ENCODE measurements at regions not wholly inside any gene's neighbourhood (a gene's known extent, or its start where the extent isn't known, plus 50 kb on each side); places are given as distances from the start of the nearest gene placed in this dataset.

GRCh38 chr11:82556210-82556609 is 177.5 kb downstream of the FAM181B start:
- TF ChIP-seq EZH2 (IDR thresholded peaks at IDR 0.05; ENCODE audit: low read length, unreplicated experiment) (no peak), CTCF (conservative IDR thresholded peaks at IDR 0.05; ENCODE audit: low read depth, low read length) (no peak), EZH2phosphoT487 (IDR thresholded peaks at IDR 0.05; ENCODE audit: borderline replicate concordance, low read length) (no peak)

GRCh38 chr11:82546661-82547557 is 186.8 kb downstream of the FAM181B start:
- no peaks in the 10 kb centered on the region for H3F3A ChIP-seq (ENCODE audit: low read length, unreplicated experiment)
- H3K9ac ChIP-seq (ENCODE audit: low read length), result no peak overlapping the region
- no peaks in the 10 kb centered on the region for H3K9me2 ChIP-seq (replicated peaks; ENCODE audit: low read length)
- BruUV-seq (replicated peaks), result no TSS peak
- H3K4me1 ChIP-seq (ENCODE audit: insufficient read depth, low read length), result no peaks in the 10 kb centered on the region
- H3K27ac ChIP-seq (ENCODE audit: low read length), result no peak overlapping the region
- H3K36me3 ChIP-seq (ENCODE audit: low read depth, low read length), result no peaks in the 10 kb centered on the region
- ChIA-PET POLR2A (ENCODE audit: unreplicated experiment) (no interaction called here), CTCF (no interaction called here)
- H3K4me2 ChIP-seq (ENCODE audit: low read length), result no peak overlapping the region
- H3K9me3 ChIP-seq (ENCODE audit: low read length), result no peaks in the 10 kb centered on the region
- TF ChIP-seq EZH2phosphoT487 (IDR thresholded peaks at IDR 0.05; ENCODE audit: borderline replicate concordance, low read length) (no peak), EZH2 (IDR thresholded peaks at IDR 0.05; ENCODE audit: low read length, unreplicated experiment) (no peak), CTCF (conservative IDR thresholded peaks at IDR 0.05; ENCODE audit: low read depth, low read length) (no peak)
- H3K4me3 ChIP-seq (ENCODE audit: low read length), result no peak overlapping the region
- H4K20me1 ChIP-seq (ENCODE audit: low read length), result no peaks in the 10 kb centered on the region
- ATAC-seq (no peak), DNase-seq (no peak)
- intact Hi-C loops (cut with micrococcal nuclease), result no loop called here
- H3K79me2 ChIP-seq (ENCODE audit: low read length), result no peaks in the 10 kb centered on the region
- 0 out of 2 replicates have a peak, but pooled peaks cover 4% of the 10 kb centered on the region for H3K27me3 ChIP-seq (ENCODE audit: low read length)
- H2AFZ ChIP-seq (ENCODE audit: low read length), result no peak overlapping the region

More at GRCh38 chr11:82556210-82556609, 177.5 kb downstream of the FAM181B start:
- ATAC-seq, result no peak
- H3K4me2 ChIP-seq (ENCODE audit: low read length), result no peak overlapping the region
- no peaks in the 10 kb centered on the region for H4K20me1 ChIP-seq (ENCODE audit: low read length)
- no TSS peak for BruUV-seq (replicated peaks)
- H3K27ac ChIP-seq (ENCODE audit: low read length), result no peak overlapping the region
- ChIA-PET CTCF (no interaction called here), POLR2A (ENCODE audit: unreplicated experiment) (no interaction called here)
- no peaks in the 10 kb centered on the region for H3K36me3 ChIP-seq (ENCODE audit: low read depth, low read length)
- H3K4me3 ChIP-seq (ENCODE audit: low read length), result no peak overlapping the region
- H3K27me3 ChIP-seq (ENCODE audit: low read length), result 0 out of 2 replicates have a peak, but pooled peaks cover 6% of the 10 kb centered on the region
- H3K4me1 ChIP-seq (ENCODE audit: insufficient read depth, low read length), result no peaks in the 10 kb centered on the region
- no peaks in the 10 kb centered on the region for H3K9me2 ChIP-seq (replicated peaks; ENCODE audit: low read length)
- intact Hi-C loops (cut with micrococcal nuclease), result no loop called here
- DNase-seq, result no peak
- H3K9me3 ChIP-seq (ENCODE audit: low read length), result no peaks in the 10 kb centered on the region
- no peak overlapping the region for H2AFZ ChIP-seq (ENCODE audit: low read length)
- no peak overlapping the region for H3K9ac ChIP-seq (ENCODE audit: low read length)
- H3K79me2 ChIP-seq (ENCODE audit: low read length), result no peaks in the 10 kb centered on the region
- no peaks in the 10 kb centered on the region for H3F3A ChIP-seq (ENCODE audit: low read length, unreplicated experiment)

GRCh38 chr11:82539669-82540068 is 194.0 kb downstream of the FAM181B start:
- Histone ChIP-seq H3K27me3 (ENCODE audit: low read length) (0 out of 2 replicates have a peak, but pooled peaks cover 4% of the 10 kb centered on the region), H4K20me1 (ENCODE audit: low read length) (no peaks in the 10 kb centered on the region), H2AFZ (ENCODE audit: low read length) (no peak overlapping the region), H3K4me1 (ENCODE audit: insufficient read depth, low read length) (no peaks in the 10 kb centered on the region), H3K9me2 (replicated peaks; ENCODE audit: low read length) (no peaks in the 10 kb centered on the region), H3K27ac (ENCODE audit: low read length) (no peak overlapping the region), H3K9ac (ENCODE audit: low read length) (no peak overlapping the region), H3K4me2 (ENCODE audit: low read length) (no peak overlapping the region), H3K36me3 (ENCODE audit: low read depth, low read length) (no peaks in the 10 kb centered on the region), H3K79me2 (ENCODE audit: low read length) (no peaks in the 10 kb centered on the region), H3F3A (ENCODE audit: low read length, unreplicated experiment) (no peaks in the 10 kb centered on the region), H3K4me3 (ENCODE audit: low read length) (no peak overlapping the region), H3K9me3 (ENCODE audit: low read length) (no peaks in the 10 kb centered on the region)
- ATAC-seq, result no peak
- CTCF ChIA-PET, result no interaction called here
- DNase-seq, result no peak
- intact Hi-C loops (cut with micrococcal nuclease), result no loop called here
- no TSS peak for BruUV-seq (replicated peaks)
- POLR2A ChIA-PET (ENCODE audit: unreplicated experiment), result no interaction called here
- TF ChIP-seq EZH2phosphoT487 (IDR thresholded peaks at IDR 0.05; ENCODE audit: borderline replicate concordance, low read length), result no peak
- TF ChIP-seq CTCF (conservative IDR thresholded peaks at IDR 0.05; ENCODE audit: low read depth, low read length), result no peak
- no peak for TF ChIP-seq EZH2 (IDR thresholded peaks at IDR 0.05; ENCODE audit: low read length, unreplicated experiment)

Data from PC-3 (cell line).